ENCODE measurements at regions not wholly inside any gene's neighbourhood (a gene's known extent, or its start where the extent isn't known, plus 50 kb on each side); places are given as distances from the start of the nearest gene placed in this dataset.
"Not testable (repeated sequence)": the region's sequence is repeated elsewhere in the genome, so short reads cannot be mapped to it uniquely, and the experiment has no call there.

- no peak for DNase-seq
Measured at GRCh38 chr21:35450830-35451229, 401.7 kb upstream of the RUNX1 start.

GRCh38 chr21:35449846-35450245 is 400.7 kb upstream of the RUNX1 start:
- no peak for DNase-seq

GRCh38 chr21:35448876-35449599 is 399.9 kb upstream of the RUNX1 start:
- peak; percentile 44 for DNase-seq

GRCh38 chr21:35444391-35444790 is 395.3 kb upstream of the RUNX1 start:
- DNase-seq, result no peak

GRCh38 chr21:35441868-35442582 is 392.9 kb upstream of the RUNX1 start:
- no peak for DNase-seq

GRCh38 chr21:35438643-35439404 is 389.7 kb upstream of the RUNX1 start:
- DNase-seq, result no peak

GRCh38 chr21:35437941-35438340 is 388.8 kb upstream of the RUNX1 start:
- no peak for DNase-seq

- no peak for DNase-seq
Measured at GRCh38 chr21:35436899-35437298, 387.8 kb upstream of the RUNX1 start.

GRCh38 chr21:35432601-35433000 is 383.5 kb upstream of the RUNX1 start:
- DNase-seq, result not testable (repeated sequence)

- DNase-seq, result no peak
Measured at GRCh38 chr21:35430260-35430659, 381.2 kb upstream of the RUNX1 start.

- DNase-seq, result peak; percentile 9
Measured at GRCh38 chr21:35428937-35429336, 379.8 kb upstream of the RUNX1 start.

- peak; percentile 75 for DNase-seq
Measured at GRCh38 chr21:35428489-35428888, 379.4 kb upstream of the RUNX1 start.

GRCh38 chr21:35428001-35428320 is 378.9 kb upstream of the RUNX1 start:
- DNase-seq, result peak; percentile 28

GRCh38 chr21:35427320-35428000 is 378.4 kb upstream of the RUNX1 start:
- DNase-seq, result peak; percentile 30

GRCh38 chr21:35426897-35427296 is 377.8 kb upstream of the RUNX1 start:
- DNase-seq, result no peak

- DNase-seq, result no peak
Measured at GRCh38 chr21:35426469-35426868, 377.4 kb upstream of the RUNX1 start.

GRCh38 chr21:35424122-35424521 is 375.0 kb upstream of the RUNX1 start:
- no peak for DNase-seq

- peak; percentile 71 for DNase-seq
Measured at GRCh38 chr21:35423709-35424108, 374.6 kb upstream of the RUNX1 start.

GRCh38 chr21:35422011-35422410 is 372.9 kb upstream of the RUNX1 start:
- no peak for DNase-seq

GRCh38 chr21:35421221-35421620 is 372.1 kb upstream of the RUNX1 start:
- DNase-seq, result no peak

- DNase-seq, result no peak
Measured at GRCh38 chr21:35420656-35421055, 371.6 kb upstream of the RUNX1 start.

GRCh38 chr21:35417762-35418161 is 368.7 kb upstream of the RUNX1 start:
- no peak for DNase-seq

- DNase-seq, result no peak
Measured at GRCh38 chr21:35416866-35417489, 367.9 kb upstream of the RUNX1 start.
